GM12878 (cell line): ENCODE measurements at regions not wholly inside any gene's neighbourhood (a gene's known extent, or its start where the extent isn't known, plus 50 kb on each side); places are given as distances from the start of the nearest gene placed in this dataset.

Experiments used
- ATAC-seq: fragments of 200-7000 bp; cut with Tn5 transposase; 3 replicates; pipeline ENCODE4 v1.9.1; 2020; ENCODE audit warnings: mild to moderate bottlenecking, moderate library complexity
- BruUV-seq: library from RNA; stranded (reverse); fragments of 400-500 nt; replicated peaks from 2 replicates; lab custom pipeline; 2021; lab: Mats Ljungman, UMichigan
- CTCF ChIA-PET: fragments of 300-600 bp; sonication (Branson Sonifier 250); formaldehyde crosslinking; extraction: SDS; loops from one replicate; lab custom pipeline; 2021; ENCODE audit warnings: inconsistent platforms; lab: Yijun Ruan, JAX
- POLR2A ChIA-PET: fragments of 350-600 bp; formaldehyde crosslinking; extraction: SDS; loops from one replicate; lab custom pipeline; 2021; ENCODE audit warnings: inconsistent platforms; lab: Charles Lee
- RAD21 ChIA-PET: fragments of 300-600 bp; sonication (Branson Sonifier 250); formaldehyde crosslinking; loops from one replicate; lab custom pipeline; 2023; ENCODE audit warnings: antibody characterized with exemption; ENCODE audit not compliant: unreplicated experiment; lab: Charles Lee
- SMC1A ChIA-PET: fragments of 300-600 bp; sonication (Branson Sonifier 250); formaldehyde crosslinking; loops from one replicate; lab custom pipeline; 2023; ENCODE audit not compliant: unreplicated experiment, uncharacterized antibody; lab: Charles Lee
- DNase-seq: peaks from one replicate; pipeline ENCODE4 v3.0.0-alpha.2; 2011; ENCODE audit warnings: low read depth, low spot score
- FAIRE-seq: peaks from 3 replicates; lab custom pipeline; 2011; peaks lifted over from hg19 to GRCh38; lab: Jason Lieb, UNC
- H2AFZ ChIP-seq: 2 replicates; pipeline ENCODE4 v1.6.0; 2011; ENCODE audit warnings: low read depth, low read length, control low read depth; ENCODE audit not compliant: control insufficient read depth
- H3K27ac ChIP-seq: 2 replicates; pipeline ENCODE4 v1.5.1; 2011; ENCODE audit warnings: control low read depth; ENCODE audit not compliant: control insufficient read depth, insufficient read depth
- H3K27me3 ChIP-seq, 2 experiments: replicated peaks in 1 of 2; 2 replicates each; pipeline versions ENCODE4 v1.6.0 to v1.6.1; 2011; ENCODE audit warnings: low read length in 1 of 2; ENCODE audit not compliant: control insufficient read depth in 2 of 2, insufficient read depth in 2 of 2
- H3K36me3 ChIP-seq, 2 experiments: 2 replicates each; pipeline ENCODE4 v1.5.1; 2011; ENCODE audit warnings: low read length in 1 of 2; ENCODE audit not compliant: control insufficient read depth in 2 of 2, insufficient read depth in 2 of 2
- H3K4me1 ChIP-seq: 2 replicates; pipeline ENCODE4 v1.6.1; 2011; ENCODE audit warnings: mild to moderate bottlenecking, low read length, moderate library complexity, mixed read lengths; ENCODE audit not compliant: control insufficient read depth, insufficient read depth
- H3K4me2 ChIP-seq: 2 replicates; pipeline ENCODE4 v1.6.0; 2011; ENCODE audit warnings: control low read depth; ENCODE audit not compliant: control insufficient read depth, insufficient read depth
- H3K4me3 ChIP-seq: fragments of 200-600 bp; sonication (generic); 2 replicates; pipeline ENCODE4 v1.5.1; 2016
- H3K79me2 ChIP-seq: 2 replicates; pipeline ENCODE4 v1.6.0; 2011; ENCODE audit warnings: low read length; ENCODE audit not compliant: control insufficient read depth, insufficient read depth
- H3K9ac ChIP-seq: 2 replicates; pipeline ENCODE4 v1.8.0; 2011; ENCODE audit warnings: low read length, control low read depth, mixed read lengths; ENCODE audit not compliant: control insufficient read depth, insufficient read depth
- H3K9me3 ChIP-seq: replicated peaks from 3 replicates; pipeline ENCODE4 v1.5.1; 2011; ENCODE audit warnings: mild to moderate bottlenecking, low read length; ENCODE audit not compliant: control insufficient read depth, insufficient read depth
- H4K20me1 ChIP-seq: 2 replicates; pipeline ENCODE4 v1.6.0; 2011; ENCODE audit not compliant: control insufficient read depth, insufficient read depth
- BACH1 ChIP-seq: fragments of 450-650 bp; IDR thresholded peaks from 2 replicates; pipeline ENCODE4 v1.6.1; 2017; ENCODE audit warnings: mild to moderate bottlenecking, borderline replicate concordance
- CBX3 ChIP-seq: fragments of 200-600 bp; sonication (generic); IDR thresholded peaks from 2 replicates; pipeline ENCODE4 v1.6.1; 2016; ENCODE audit warnings: low read depth, borderline replicate concordance
- CREM ChIP-seq: IDR thresholded peaks from 2 replicates; pipeline ENCODE4 v1.6.1; 2014; ENCODE audit warnings: antibody characterized with exemption, low read depth
- FOS ChIP-seq: IDR thresholded peaks from 3 replicates; pipeline ENCODE4 v1.6.1; 2011; ENCODE audit warnings: borderline replicate concordance; ENCODE audit not compliant: insufficient read length; ENCODE audit errors: extremely low read depth
- FOXK2 ChIP-seq: fragments of 450-650 bp; IDR thresholded peaks from 2 replicates; pipeline ENCODE4 v1.6.1; 2017; ENCODE audit warnings: mild to moderate bottlenecking, moderate library complexity
- HDAC6 ChIP-seq: fragments of 200-600 bp; sonication (generic); IDR thresholded peaks from one replicate; pipeline ENCODE4 v1.8.0; 2017; ENCODE audit warnings: antibody characterized with exemption; ENCODE audit not compliant: unreplicated experiment
- IKZF2 ChIP-seq, 2 experiments: fragments of 450-650 bp; IDR thresholded peaks; 2 replicates each; pipeline ENCODE4 v1.6.1; 2017; ENCODE audit warnings: mild to moderate bottlenecking in 2 of 2, moderate library complexity in 2 of 2
- MEF2A ChIP-seq: IDR thresholded peaks from 2 replicates; pipeline ENCODE4 v1.6.1; 2011; ENCODE audit warnings: low read depth, mild to moderate bottlenecking, low read length, moderate library complexity; ENCODE audit not compliant: insufficient read depth
- MYB ChIP-seq: fragments of 150-350 bp; IDR thresholded peaks from 2 replicates; pipeline ENCODE4 v1.6.1; 2014; ENCODE audit warnings: mild to moderate bottlenecking, low read depth, low read length, borderline replicate concordance
- NR2C2 ChIP-seq: IDR thresholded peaks from 2 replicates; pipeline ENCODE4 v1.6.1; 2011; ENCODE audit warnings: borderline replicate concordance, low read depth; ENCODE audit not compliant: control insufficient read depth, insufficient read length
- PAX5 ChIP-seq: IDR thresholded peaks from 2 replicates; pipeline ENCODE4 v1.6.1; 2011; ENCODE audit warnings: low read depth, low read length, borderline replicate concordance
- STAT1 ChIP-seq: fragments of 450-650 bp; conservative IDR thresholded peaks from 2 replicates; pipeline ENCODE4 v1.6.1; 2014; ENCODE audit warnings: antibody characterized with exemption, mild to moderate bottlenecking
- TCF12 ChIP-seq: IDR thresholded peaks from 2 replicates; pipeline ENCODE4 v1.6.1; 2011; ENCODE audit warnings: low read depth, mild to moderate bottlenecking, low read length
- ZNF217 ChIP-seq: fragments of 450-650 bp; IDR thresholded peaks from 2 replicates; pipeline ENCODE4 v1.6.1; 2017; ENCODE audit warnings: antibody characterized with exemption, mild to moderate bottlenecking
- ZSCAN29 ChIP-seq: fragments of 450-650 bp; IDR thresholded peaks from 2 replicates; pipeline ENCODE4 v1.6.1; 2017; ENCODE audit warnings: mild to moderate bottlenecking, moderate library complexity
- WGBS: methylation state at CpG from one replicate; pipeline ENCODE4 v1.1.6; 2016; ENCODE audit warnings: low lambda C conversion rate; ENCODE audit not compliant: insufficient replicate concordance, insufficient coverage; ENCODE audit errors: missing lambda C conversion rate; 5-methylcytosine and 5-hydroxymethylcytosine counted together
- in situ Hi-C: fragments of 300-500 bp; cut with MboI; formaldehyde crosslinking; loops from 9 replicates; pipeline ENCODE4 v1.14.3; 2018; ENCODE audit warnings: mixed read lengths
- intact Hi-C: fragments of 100-400 bp; cut with micrococcal nuclease; formaldehyde crosslinking; loops from one replicate; pipeline ENCODE4 v1.14.2; 2022; ENCODE audit not compliant: unreplicated experiment
- TF ChIP-seq, protein P1 (sequence below): fragments of 450-650 bp; IDR thresholded peaks from 2 replicates; pipeline ENCODE4 v1.6.1; 2016; ENCODE audit warnings: mild to moderate bottlenecking
- TF ChIP-seq, protein P2 (sequence below): fragments of 450-650 bp; IDR thresholded peaks from 2 replicates; pipeline ENCODE4 v1.6.1; 2014; ENCODE audit warnings: mild to moderate bottlenecking

DNA sequence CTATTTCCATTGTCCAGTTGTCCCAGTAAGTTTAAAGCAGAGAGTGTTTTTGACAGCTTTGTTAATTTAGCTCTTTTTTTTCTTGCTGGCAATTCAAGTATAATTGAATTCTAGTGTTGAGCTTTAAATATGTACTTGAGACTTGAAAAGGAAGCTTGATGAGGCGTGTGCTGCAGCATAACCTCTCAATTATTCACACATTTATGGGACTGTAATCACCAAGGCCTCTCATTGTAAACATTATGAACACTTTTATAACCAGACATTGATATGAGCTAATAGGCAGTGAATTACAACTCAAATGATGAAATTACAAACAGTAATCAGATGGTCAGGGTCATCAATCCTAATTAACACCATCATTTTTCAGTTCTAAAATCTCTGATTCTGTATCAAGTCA is 378.0 kb upstream of the DDHD1 start:
- in situ Hi-C loops (loop anchor here (25.0 kb wide), 1 partner anchor 806 kb away; no protein-coding TSS in a partner anchor), intact Hi-C loops (loop anchor here (10.0 kb wide), 2 partner anchors 404 to 494 kb away; no protein-coding TSS in a partner anchor)
- Histone ChIP-seq H3K27ac (no peak overlapping the region), H3K9ac (no peak overlapping the region), H2AFZ (no peak overlapping the region), H3K4me2 (no peak overlapping the region), H3K9me3 (no peaks in the 10 kb centered on the region), H3K79me2 (no peaks in the 10 kb centered on the region), H4K20me1 (no peaks in the 10 kb centered on the region), H3K4me3 (no peak overlapping the region), H3K27me3 (no peaks in the 10 kb centered on the region; a peak in 3 of 4 replicates), H3K4me1 (peaks cover 4% of the 10 kb centered on the region), H3K36me3 (no peaks in the 10 kb centered on the region)
- WGBS: 0% methylated on average over 1 of the region's 1 CpG
- DNase-seq (no peak), ATAC-seq (no peak), FAIRE-seq (no peak)
- no TSS peak for BruUV-seq
- ChIA-PET POLR2A (no interaction called here), RAD21 (no interaction called here), SMC1A (no interaction called here), CTCF (interaction anchor here (1.2 to 1.4 kb wide), 3 partner anchors 8 to 817 kb away, joined by 3 read pairs; no protein-coding TSS in a partner anchor)
- TF ChIP-seq FOXK2 (no peak), TCF12 (no peak), CBX3 (no peak), ZSCAN29 (no peak)

DNA sequence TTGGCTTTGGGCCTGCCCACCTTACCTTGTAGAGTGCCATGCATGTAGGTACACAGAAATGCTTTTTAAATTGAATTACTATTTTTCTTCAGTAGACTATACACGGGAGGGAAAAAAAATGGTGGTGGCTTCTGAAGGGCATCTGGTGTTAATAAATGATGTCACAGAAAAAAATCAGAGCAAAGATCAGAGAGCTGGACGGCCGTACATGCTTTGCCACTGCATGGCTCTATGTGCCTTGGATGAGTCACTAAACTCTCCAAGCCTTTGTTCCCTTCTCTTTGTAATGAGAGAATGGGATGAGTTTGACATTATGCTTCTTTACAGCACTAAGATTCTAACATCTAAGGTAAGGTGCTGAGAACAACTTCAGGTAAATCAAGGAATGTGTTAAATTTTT is 376.4 kb upstream of the DDHD1 start:
- BruUV-seq: no TSS peak
- TF ChIP-seq CREM (no peak), MEF2A (no peak), PAX5 (no peak), ZNF217 (no peak), HDAC6 (no peak), STAT1 (no peak), MYB (no peak), FOS (no peak), IKZF2 (IDR thresholded peaks at IDR 0.05) (no peak), BACH1 (no peak), NR2C2 (no peak)
- TF ChIP-seq, protein P1, sequence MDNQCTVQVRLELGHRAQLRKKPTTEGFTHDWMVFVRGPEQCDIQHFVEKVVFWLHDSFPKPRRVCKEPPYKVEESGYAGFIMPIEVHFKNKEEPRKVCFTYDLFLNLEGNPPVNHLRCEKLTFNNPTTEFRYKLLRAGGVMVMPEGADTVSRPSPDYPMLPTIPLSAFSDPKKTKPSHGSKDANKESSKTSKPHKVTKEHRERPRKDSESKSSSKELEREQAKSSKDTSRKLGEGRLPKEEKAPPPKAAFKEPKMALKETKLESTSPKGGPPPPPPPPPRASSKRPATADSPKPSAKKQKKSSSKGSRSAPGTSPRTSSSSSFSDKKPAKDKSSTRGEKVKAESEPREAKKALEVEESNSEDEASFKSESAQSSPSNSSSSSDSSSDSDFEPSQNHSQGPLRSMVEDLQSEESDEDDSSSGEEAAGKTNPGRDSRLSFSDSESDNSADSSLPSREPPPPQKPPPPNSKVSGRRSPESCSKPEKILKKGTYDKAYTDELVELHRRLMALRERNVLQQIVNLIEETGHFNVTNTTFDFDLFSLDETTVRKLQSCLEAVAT: no peak
- TF ChIP-seq, protein P2, sequence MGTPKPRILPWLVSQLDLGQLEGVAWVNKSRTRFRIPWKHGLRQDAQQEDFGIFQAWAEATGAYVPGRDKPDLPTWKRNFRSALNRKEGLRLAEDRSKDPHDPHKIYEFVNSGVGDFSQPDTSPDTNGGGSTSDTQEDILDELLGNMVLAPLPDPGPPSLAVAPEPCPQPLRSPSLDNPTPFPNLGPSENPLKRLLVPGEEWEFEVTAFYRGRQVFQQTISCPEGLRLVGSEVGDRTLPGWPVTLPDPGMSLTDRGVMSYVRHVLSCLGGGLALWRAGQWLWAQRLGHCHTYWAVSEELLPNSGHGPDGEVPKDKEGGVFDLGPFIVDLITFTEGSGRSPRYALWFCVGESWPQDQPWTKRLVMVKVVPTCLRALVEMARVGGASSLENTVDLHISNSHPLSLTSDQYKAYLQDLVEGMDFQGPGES: no peak

More for the DNA sequence above, 376.4 kb upstream of the DDHD1 start:
- no peaks in the 10 kb centered on the region for H3K9me3 ChIP-seq
- RAD21 ChIA-PET: no interaction called here
- H3K36me3 ChIP-seq: no peaks in the 10 kb centered on the region
- H4K20me1 ChIP-seq: no peaks in the 10 kb centered on the region
- intact Hi-C loops: no loop called here
- DNase-seq (no peak), ATAC-seq (no peak), FAIRE-seq (no peak)
- H3K4me3 ChIP-seq: no peak overlapping the region
- 95% methylated on average over 3 of the region's 3 CpGs for WGBS
- POLR2A ChIA-PET: no interaction called here
- no peak overlapping the region for H3K4me2 ChIP-seq
- H3K4me1 ChIP-seq: peaks cover 4% of the 10 kb centered on the region
- no peak overlapping the region for H3K27ac ChIP-seq
- CTCF ChIA-PET: no interaction called here
- H3K27me3 ChIP-seq: no peaks in the 10 kb centered on the region; a peak in 3 of 4 replicates
- in situ Hi-C loops: loop anchor here (25.0 kb wide), 1 partner anchor 808 kb away; no protein-coding TSS in a partner anchor
- H3K79me2 ChIP-seq: no peaks in the 10 kb centered on the region
- SMC1A ChIA-PET: no interaction called here
- H3K9ac ChIP-seq: no peak overlapping the region
- no peak overlapping the region for H2AFZ ChIP-seq
